Midbrain (tissue), 1 donor: ENCODE measurements at regions not wholly inside any gene's neighbourhood (a gene's known extent, or its start where the extent isn't known, plus 50 kb on each side); places are given as distances from the start of the nearest gene placed in this dataset.
"Not testable (repeated sequence)": the region's sequence is repeated elsewhere in the genome, so short reads cannot be mapped to it uniquely, and the experiment has no call there.

Experiments
- DNase-seq: peaks from one replicate; lab custom pipeline; 2025; lab: John Stamatoyannopoulos, UW

- DNase-seq = no peak
Observed at GRCh38 chr10:33783078-33783477, 448.6 kb upstream of the NRP1 start.

- no peak for DNase-seq
Observed at GRCh38 chr10:33781606-33782395, 447.3 kb upstream of the NRP1 start.

GRCh38 chr10:33780961-33781360 lies 446.5 kb upstream of the NRP1 start:
- no peak for DNase-seq

GRCh38 chr10:33777223-33777622 lies 442.8 kb upstream of the NRP1 start:
- no peak for DNase-seq

- no peak for DNase-seq
Observed at GRCh38 chr10:33776419-33777070, 442.1 kb upstream of the NRP1 start.

GRCh38 chr10:33774857-33775256 lies 440.4 kb upstream of the NRP1 start:
- no peak for DNase-seq

GRCh38 chr10:33773886-33774480 lies 439.5 kb upstream of the NRP1 start:
- no peak for DNase-seq

GRCh38 chr10:33773253-33773573 lies 438.7 kb upstream of the NRP1 start:
- no peak for DNase-seq

GRCh38 chr10:33772370-33773252 lies 438.1 kb upstream of the NRP1 start:
- peak; percentile 45 for DNase-seq

- DNase-seq = not testable (repeated sequence)
Observed at GRCh38 chr10:33771856-33772255, 437.4 kb upstream of the NRP1 start.

- no peak for DNase-seq
Observed at GRCh38 chr10:33764694-33765185, 430.3 kb upstream of the NRP1 start.

- DNase-seq = no peak
Observed at GRCh38 chr10:33760056-33760943, 425.8 kb upstream of the NRP1 start.

- no peak for DNase-seq
Observed at GRCh38 chr10:33759191-33759590, 424.7 kb upstream of the NRP1 start.

GRCh38 chr10:33758299-33758698 lies 423.8 kb upstream of the NRP1 start:
- DNase-seq = no peak

GRCh38 chr10:33754052-33754451 lies 419.6 kb upstream of the NRP1 start:
- DNase-seq = no peak

- DNase-seq = no peak
Observed at GRCh38 chr10:33753389-33753788, 418.9 kb upstream of the NRP1 start.

GRCh38 chr10:33749790-33750189 lies 415.3 kb upstream of the NRP1 start:
- DNase-seq = no peak

- DNase-seq = no peak
Observed at GRCh38 chr10:33749067-33749735, 414.7 kb upstream of the NRP1 start.

GRCh38 chr10:33746836-33747268 lies 412.4 kb upstream of the NRP1 start:
- no peak for DNase-seq

GRCh38 chr10:33746186-33746585 lies 411.7 kb upstream of the NRP1 start:
- DNase-seq = no peak
